Panc1 (cell line): ENCODE measurements at regions not wholly inside any gene's neighbourhood (a gene's known extent, or its start where the extent isn't known, plus 50 kb on each side); places are given as distances from the start of the nearest gene placed in this dataset.

Experiments used
- ATAC-seq: fragments of 200-7000 bp; cut with Tn5 transposase; 2 replicates; pipeline ENCODE4 v1.9.1; 2020; ENCODE audit warnings: mild to moderate bottlenecking, moderate library complexity
- BruUV-seq: library from RNA; stranded (reverse); fragments of 400-500 nt; replicated peaks from 2 replicates; lab custom pipeline; 2021; lab: Mats Ljungman, UMichigan
- CTCF ChIA-PET: fragments of 300-600 bp; sonication (Branson Sonifier 250); formaldehyde crosslinking; loops from one replicate; lab custom pipeline; 2022; ENCODE audit warnings: antibody characterized with exemption; lab: Charles Lee
- POLR2A ChIA-PET: fragments of 300-600 bp; sonication (Branson Sonifier 250); formaldehyde crosslinking; loops from one replicate; lab custom pipeline; 2022; ENCODE audit warnings: antibody characterized with exemption; lab: Charles Lee
- DNase-seq: peaks from one replicate; pipeline ENCODE4 v3.0.0-alpha.2; 2010; ENCODE audit warnings: low read depth, low spot score
- H3K27ac ChIP-seq: 2 replicates; pipeline ENCODE4 v1.5.1; 2011; ENCODE audit warnings: mild to moderate bottlenecking, low read length, inconsistent platforms
- H3K27me3 ChIP-seq: fragments of 200-500 bp; sonication (Bioruptor generic); 2 replicates; pipeline ENCODE4 v1.6.0; 2014; ENCODE audit warnings: low read length, inconsistent platforms; ENCODE audit not compliant: control insufficient read depth, insufficient read depth
- H3K36me3 ChIP-seq: fragments of 200-500 bp; sonication (Bioruptor generic); 2 replicates; pipeline ENCODE4 v1.5.1; 2014; ENCODE audit warnings: inconsistent platforms, mild to moderate bottlenecking, low read length, moderate library complexity; ENCODE audit not compliant: control insufficient read depth, insufficient read depth
- H3K4me1 ChIP-seq: 2 replicates; pipeline ENCODE4 v1.5.1; 2011; ENCODE audit warnings: inconsistent platforms, mild to moderate bottlenecking, low read length, moderate library complexity; ENCODE audit not compliant: control insufficient read depth, insufficient read depth
- H3K4me3 ChIP-seq, 2 experiments: 2 replicates each; pipeline ENCODE4 v1.5.1; 2011 to 2012; ENCODE audit warnings: low read depth in 2 of 2, low read length in 2 of 2, mild to moderate bottlenecking in 2 of 2, inconsistent platforms in 1 of 2, moderate library complexity in 1 of 2
- H3K9me3 ChIP-seq: fragments of 200-500 bp; sonication (Bioruptor generic); 2 replicates; pipeline ENCODE4 v1.5.1; 2014; ENCODE audit warnings: low read depth, mild to moderate bottlenecking, inconsistent platforms, low read length, moderate library complexity; ENCODE audit not compliant: control insufficient read depth, insufficient read depth
- CTCF ChIP-seq: fragments of 450-650 bp; IDR thresholded peaks from 2 replicates; pipeline ENCODE4 v1.5.1; 2017; ENCODE audit warnings: mild to moderate bottlenecking
- POLR2AphosphoS5 ChIP-seq: IDR thresholded peaks from 2 replicates; pipeline ENCODE4 v1.6.1; 2012; ENCODE audit warnings: mild to moderate bottlenecking, low read depth, low read length, moderate library complexity
- SIN3A ChIP-seq: IDR thresholded peaks from 2 replicates; pipeline ENCODE4 v1.6.1; 2012; ENCODE audit warnings: low read depth, mild to moderate bottlenecking, low read length, moderate library complexity, borderline replicate concordance; ENCODE audit not compliant: insufficient read depth
- TCF7L2 ChIP-seq: IDR thresholded peaks from 2 replicates; pipeline ENCODE4 v1.6.1; 2011; ENCODE audit warnings: mild to moderate bottlenecking, low read depth, low read length, inconsistent platforms
- in situ Hi-C: cut with HindIII; loops from 2 replicates; pipeline ENCODE4 v1.10.0; 2016; ENCODE audit warnings: low sequenced_read_pairs, low pct_unique_long_range_greater_than_20kb
- intact Hi-C: fragments of 100-400 bp; cut with micrococcal nuclease; formaldehyde crosslinking; loops from one replicate; pipeline ENCODE4 v1.10.0; 2022; ENCODE audit not compliant: unreplicated experiment
- TF ChIP-seq, protein P1 (sequence below), 2 experiments: IDR thresholded peaks; 2 replicates each; pipeline ENCODE4 v1.6.1; 2011 to 2012; ENCODE audit warnings: low read depth in 2 of 2, control low read depth in 1 of 2, low read length in 1 of 2, mild to moderate bottlenecking in 1 of 2, moderate library complexity in 1 of 2; ENCODE audit not compliant: insufficient read depth in 1 of 2

DNA sequence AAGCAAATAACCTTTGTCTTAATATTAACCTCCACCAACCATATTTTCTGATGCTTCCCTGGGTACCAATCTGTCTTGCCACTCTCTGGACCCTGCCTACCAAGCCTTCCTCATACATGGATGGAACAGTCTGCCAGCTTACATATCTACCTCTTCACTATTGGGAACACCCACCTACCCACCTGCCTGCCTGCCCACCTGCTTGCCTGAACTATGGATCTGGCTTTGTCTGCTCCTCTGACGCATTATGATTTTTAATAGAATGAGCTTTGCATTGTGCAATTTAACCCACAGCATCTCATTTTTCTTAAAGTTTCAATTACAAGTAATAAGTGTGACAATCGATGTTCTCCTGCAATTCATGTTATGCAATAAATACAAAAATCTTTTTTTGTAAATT is 137.9 kb upstream of the LSM8 start:
- intact Hi-C loops = no loop called here
- H3K27me3 ChIP-seq = no peaks in the 10 kb centered on the region
- no peak overlapping the region for H3K27ac ChIP-seq
- no peaks in the 10 kb centered on the region for H3K9me3 ChIP-seq
- no peak overlapping the region for H3K4me3 ChIP-seq
- H3K4me1 ChIP-seq = no peaks in the 10 kb centered on the region
- TF ChIP-seq, protein P1, sequence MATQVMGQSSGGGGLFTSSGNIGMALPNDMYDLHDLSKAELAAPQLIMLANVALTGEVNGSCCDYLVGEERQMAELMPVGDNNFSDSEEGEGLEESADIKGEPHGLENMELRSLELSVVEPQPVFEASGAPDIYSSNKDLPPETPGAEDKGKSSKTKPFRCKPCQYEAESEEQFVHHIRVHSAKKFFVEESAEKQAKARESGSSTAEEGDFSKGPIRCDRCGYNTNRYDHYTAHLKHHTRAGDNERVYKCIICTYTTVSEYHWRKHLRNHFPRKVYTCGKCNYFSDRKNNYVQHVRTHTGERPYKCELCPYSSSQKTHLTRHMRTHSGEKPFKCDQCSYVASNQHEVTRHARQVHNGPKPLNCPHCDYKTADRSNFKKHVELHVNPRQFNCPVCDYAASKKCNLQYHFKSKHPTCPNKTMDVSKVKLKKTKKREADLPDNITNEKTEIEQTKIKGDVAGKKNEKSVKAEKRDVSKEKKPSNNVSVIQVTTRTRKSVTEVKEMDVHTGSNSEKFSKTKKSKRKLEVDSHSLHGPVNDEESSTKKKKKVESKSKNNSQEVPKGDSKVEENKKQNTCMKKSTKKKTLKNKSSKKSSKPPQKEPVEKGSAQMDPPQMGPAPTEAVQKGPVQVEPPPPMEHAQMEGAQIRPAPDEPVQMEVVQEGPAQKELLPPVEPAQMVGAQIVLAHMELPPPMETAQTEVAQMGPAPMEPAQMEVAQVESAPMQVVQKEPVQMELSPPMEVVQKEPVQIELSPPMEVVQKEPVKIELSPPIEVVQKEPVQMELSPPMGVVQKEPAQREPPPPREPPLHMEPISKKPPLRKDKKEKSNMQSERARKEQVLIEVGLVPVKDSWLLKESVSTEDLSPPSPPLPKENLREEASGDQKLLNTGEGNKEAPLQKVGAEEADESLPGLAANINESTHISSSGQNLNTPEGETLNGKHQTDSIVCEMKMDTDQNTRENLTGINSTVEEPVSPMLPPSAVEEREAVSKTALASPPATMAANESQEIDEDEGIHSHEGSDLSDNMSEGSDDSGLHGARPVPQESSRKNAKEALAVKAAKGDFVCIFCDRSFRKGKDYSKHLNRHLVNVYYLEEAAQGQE (IDR thresholded peaks at IDR 0.05; ENCODE audit: insufficient read depth in 1 of 2, low read depth in 2 of 2, low read length in 1 of 2) = no peak
- TF ChIP-seq POLR2AphosphoS5 = no peak
- no peak for TF ChIP-seq CTCF
- TF ChIP-seq TCF7L2 = no peak
- no peak for TF ChIP-seq SIN3A
- no TSS peak for BruUV-seq
- POLR2A ChIA-PET = no interaction called here
- no peaks in the 10 kb centered on the region for H3K36me3 ChIP-seq
- CTCF ChIA-PET = no interaction called here
- no peak for ATAC-seq
- no peak for DNase-seq
- in situ Hi-C loops = no loop called here

DNA sequence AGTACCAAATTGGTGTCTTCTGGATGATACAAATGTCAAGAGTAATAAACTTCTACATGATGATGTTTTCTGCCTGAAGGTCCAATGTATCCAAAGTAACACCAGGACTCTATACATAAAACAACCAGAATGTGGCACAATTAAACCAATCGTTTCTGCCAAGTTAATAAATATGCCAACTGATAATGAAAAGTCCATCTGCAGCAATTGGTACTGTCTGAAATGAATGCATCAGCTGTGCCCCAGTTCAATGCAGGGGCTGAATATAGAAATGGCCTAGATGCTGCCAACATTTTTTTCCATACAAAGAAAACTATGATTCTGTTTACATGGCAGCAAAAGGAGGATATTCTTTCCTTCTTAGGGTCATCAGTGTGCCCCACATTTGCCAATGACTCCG is 137.2 kb upstream of the LSM8 start:
- no peaks in the 10 kb centered on the region for H3K4me1 ChIP-seq
- intact Hi-C loops = no loop called here
- H3K27ac ChIP-seq = no peak overlapping the region
- ChIA-PET CTCF (no interaction called here), POLR2A (no interaction called here)
- in situ Hi-C loops = no loop called here
- no peaks in the 10 kb centered on the region for H3K9me3 ChIP-seq
- ATAC-seq = no peak
- no peak for TF ChIP-seq CTCF
- no peak for TF ChIP-seq POLR2AphosphoS5
- TF ChIP-seq, protein P1 (IDR thresholded peaks at IDR 0.05; ENCODE audit: insufficient read depth in 1 of 2, low read depth in 2 of 2, low read length in 1 of 2) = no peak
- no peak for TF ChIP-seq SIN3A
- no peak for TF ChIP-seq TCF7L2
- no peak for DNase-seq
- no peak overlapping the region for H3K4me3 ChIP-seq
- H3K36me3 ChIP-seq = no peaks in the 10 kb centered on the region
- no TSS peak for BruUV-seq
- no peaks in the 10 kb centered on the region for H3K27me3 ChIP-seq
